ENCODE measurements at regions not wholly inside any gene's neighbourhood (a gene's known extent, or its start where the extent isn't known, plus 50 kb on each side); places are given as distances from the start of the nearest gene placed in this dataset.

GRCh38 chr17:69796078-69796477 lies 278.9 kb upstream of the KCNJ16 start:
- DNase-seq (ENCODE audit: low read depth) (no peak), FAIRE-seq (no peak)
- Histone ChIP-seq H3K27me3 (ENCODE audit: control insufficient read depth, insufficient read depth, low read length) (no peaks in the 10 kb centered on the region), H3K36me3 (ENCODE audit: control insufficient read depth, insufficient read depth, low read length) (no peaks in the 10 kb centered on the region), H3K4me3 (ENCODE audit: low read depth, low read length) (no peak overlapping the region)
- TF ChIP-seq CTCF (IDR thresholded peaks at IDR 0.05; ENCODE audit: insufficient read depth, low read length, severe bottlenecking) = no peak

GRCh38 chr17:69800870-69801269 lies 274.2 kb upstream of the KCNJ16 start:
- no peak for FAIRE-seq
- DNase-seq (ENCODE audit: low read depth) = no peak
- Histone ChIP-seq H3K27me3 (ENCODE audit: control insufficient read depth, insufficient read depth, low read length) (no peaks in the 10 kb centered on the region), H3K36me3 (ENCODE audit: control insufficient read depth, insufficient read depth, low read length) (no peaks in the 10 kb centered on the region), H3K4me3 (ENCODE audit: low read depth, low read length) (no peak overlapping the region)
- no peak for TF ChIP-seq CTCF (IDR thresholded peaks at IDR 0.05; ENCODE audit: insufficient read depth, low read length, severe bottlenecking)

- H3K27me3 ChIP-seq (ENCODE audit: control insufficient read depth, insufficient read depth, low read length) = no peaks in the 10 kb centered on the region
- no peak for FAIRE-seq
- DNase-seq (ENCODE audit: low read depth) = no peak
- TF ChIP-seq CTCF (IDR thresholded peaks at IDR 0.05; ENCODE audit: insufficient read depth, low read length, severe bottlenecking) = no peak
- no peaks in the 10 kb centered on the region for H3K36me3 ChIP-seq (ENCODE audit: control insufficient read depth, insufficient read depth, low read length)
- H3K4me3 ChIP-seq (ENCODE audit: low read depth, low read length) = no peak overlapping the region
Observed at GRCh38 chr17:69801368-69801767, 273.7 kb upstream of the KCNJ16 start.

- DNase-seq (ENCODE audit: low read depth) = no peak
- no peaks in the 10 kb centered on the region for H3K27me3 ChIP-seq (ENCODE audit: control insufficient read depth, insufficient read depth, low read length)
- no peak overlapping the region for H3K4me3 ChIP-seq (ENCODE audit: low read depth, low read length)
- peak; percentile 18 for FAIRE-seq
- no peak for TF ChIP-seq CTCF (IDR thresholded peaks at IDR 0.05; ENCODE audit: insufficient read depth, low read length, severe bottlenecking)
- H3K36me3 ChIP-seq (ENCODE audit: control insufficient read depth, insufficient read depth, low read length) = no peaks in the 10 kb centered on the region
Observed at GRCh38 chr17:69802045-69802740, 272.8 kb upstream of the KCNJ16 start.

GRCh38 chr17:69809331-69809730 lies 265.7 kb upstream of the KCNJ16 start:
- Histone ChIP-seq H3K36me3 (ENCODE audit: control insufficient read depth, insufficient read depth, low read length) (no peaks in the 10 kb centered on the region), H3K27me3 (ENCODE audit: control insufficient read depth, insufficient read depth, low read length) (no peaks in the 10 kb centered on the region), H3K4me3 (ENCODE audit: low read depth, low read length) (no peak overlapping the region)
- DNase-seq (ENCODE audit: low read depth) (peak; percentile 98), FAIRE-seq (no peak)
- no peak for TF ChIP-seq CTCF (IDR thresholded peaks at IDR 0.05; ENCODE audit: insufficient read depth, low read length, severe bottlenecking)
